ENCODE measurements at regions not wholly inside any gene's neighbourhood (a gene's known extent, or its start where the extent isn't known, plus 50 kb on each side); places are given as distances from the start of the nearest gene placed in this dataset.

GRCh38 chr19:28632371-28633080, 580.4 kb downstream of the UQCRFS1 start:
- peaks cover 0 to 5% (median 4%) of the 10 kb centered on the region in 3 experiments; a peak in 5 of 7 replicates for H3K36me3 Mint-ChIP-seq (ENCODE audit: insufficient read depth in 1 of 3, low read depth in 3 of 3)
- no peaks in the 10 kb centered on the region for H3K27me3 ChIP-seq (ENCODE audit: insufficient read depth, low read length)
- H3K18ac ChIP-seq (ENCODE audit: insufficient read length, low read depth, low read length): no peak overlapping the region
- H3K9ac ChIP-seq (ENCODE audit: extremely low read depth, insufficient read length, low read length): no peak overlapping the region
- no peaks in the 10 kb centered on the region for H3K4me1 ChIP-seq (ENCODE audit: insufficient read depth, low read length)
- H3K4me2 ChIP-seq (ENCODE audit: insufficient read depth, insufficient read length, low read length): no peak overlapping the region
- H3K4ac ChIP-seq (ENCODE audit: low read depth, low read length): no peak overlapping the region
- H3K27me3 Mint-ChIP-seq (ENCODE audit: low read depth): no peaks in the 10 kb centered on the region
- no peak overlapping the region for H4K91ac ChIP-seq (ENCODE audit: insufficient read length, low read depth, low read length)
- no CpG with 5 or more reads among the region's 7 CpGs for WGBS (ENCODE audit: extremely low coverage, insufficient read length, low lambda C conversion rate)
- no peak overlapping the region for H3K56ac ChIP-seq (ENCODE audit: insufficient read length, low read depth, low read length)
- H2BK120ac ChIP-seq (ENCODE audit: low read depth, low read length, poor library complexity, severe bottlenecking): no peak overlapping the region
- H4K20me1 ChIP-seq (ENCODE audit: control insufficient read depth, insufficient read depth, insufficient read length): no peaks in the 10 kb centered on the region
- H2AFZ ChIP-seq (ENCODE audit: low read length): no peak overlapping the region
- DNase-seq: no peak
- H3K27ac Mint-ChIP-seq: peak overlapping the region in 1 of 3 experiments; percentile 80; a peak in 2 of 7 replicates
- no peak overlapping the region for H4K8ac ChIP-seq (replicated peaks; ENCODE audit: insufficient read length, low read depth, low read length)
- no peaks in the 10 kb centered on the region for H3K9me3 ChIP-seq (ENCODE audit: control insufficient read depth, low read depth, low read length)
- H2BK15ac ChIP-seq (ENCODE audit: low read depth, low read length): no peak overlapping the region
- no peaks in the 10 kb centered on the region for H3K23me2 ChIP-seq (ENCODE audit: insufficient read length, low read depth, low read length, poor library complexity, severe bottlenecking)
- H3K4me1 Mint-ChIP-seq: peaks cover 3 to 5% of the 10 kb centered on the region in 2 experiments; a peak in 2 of 4 replicates
- H4K5ac ChIP-seq (ENCODE audit: insufficient read length, low read depth, low read length): no peak overlapping the region
- H2BK12ac ChIP-seq (ENCODE audit: insufficient read length, low read depth, low read length): no peak overlapping the region
- no peak for TF ChIP-seq CTCF (conservative IDR thresholded peaks at IDR 0.05)
- no peak overlapping the region for H2AK5ac ChIP-seq (ENCODE audit: insufficient read length, low read length)
- peaks cover 17 to 20% of the 10 kb centered on the region in 2 experiments for H3K9me3 Mint-ChIP-seq
- H3K4me3 Mint-ChIP-seq: no peak overlapping the region
- H3K23ac ChIP-seq (ENCODE audit: insufficient read length, low read depth, low read length): no peak overlapping the region
- no peak overlapping the region for H3K27ac ChIP-seq (ENCODE audit: insufficient read length, low read depth, low read length)
- no peak overlapping the region for H3K14ac ChIP-seq (ENCODE audit: insufficient read depth, low read length)
- no peak overlapping the region for H3T11ph ChIP-seq (ENCODE audit: low read length)
- H3K79me1 ChIP-seq (ENCODE audit: insufficient read depth, low read depth, low read length, poor library complexity, severe bottlenecking): no peaks in the 10 kb centered on the region
- no peaks in the 10 kb centered on the region for H3K79me2 ChIP-seq (ENCODE audit: insufficient read depth, low read length)
- no peak overlapping the region for H2BK20ac ChIP-seq (ENCODE audit: low read depth, low read length, poor library complexity, severe bottlenecking)
- H2BK5ac ChIP-seq (ENCODE audit: insufficient read length, low read length): no peak overlapping the region
